Caco-2 (cell line): ENCODE measurements at regions not wholly inside any gene's neighbourhood (a gene's known extent, or its start where the extent isn't known, plus 50 kb on each side); places are given as distances from the start of the nearest gene placed in this dataset.

Source experiments
- BruUV-seq: library from RNA; stranded (reverse); fragments of 400-500 nt; replicated peaks from 2 replicates; lab custom pipeline; 2021; lab: Mats Ljungman, UMichigan
- CTCF ChIA-PET: fragments of 300-600 bp; sonication (Branson Sonifier 250); formaldehyde crosslinking; loops from one replicate; lab custom pipeline; 2022; ENCODE audit warnings: antibody characterized with exemption; lab: Charles Lee
- POLR2A ChIA-PET: fragments of 300-600 bp; sonication (Branson Sonifier 250); formaldehyde crosslinking; loops from one replicate; lab custom pipeline; 2022; ENCODE audit warnings: antibody characterized with exemption; lab: Charles Lee
- DNase-seq, 2 experiments: peaks; one replicate each; pipeline versions ENCODE4 v3.0.0 to v3.0.0-alpha.2; 2020 to 2022
- H3K27me3 ChIP-seq: replicated peaks from 2 replicates; pipeline ENCODE4 v1.6.0; 2011; ENCODE audit warnings: low read length; ENCODE audit not compliant: control insufficient read depth, insufficient read depth
- H3K36me3 ChIP-seq: 2 replicates; pipeline ENCODE4 v1.5.1; 2011; ENCODE audit warnings: low read length; ENCODE audit not compliant: control insufficient read depth, insufficient read depth
- H3K4me1 ChIP-seq: fragments of 250-450 bp; sonication (Bioruptor Pico); 2 replicates; pipeline ENCODE4 v1.5.1; 2020; ENCODE audit warnings: mild to moderate bottlenecking
- H3K4me3 ChIP-seq: 2 replicates; pipeline ENCODE4 v1.5.1; 2011; ENCODE audit warnings: low read depth, mild to moderate bottlenecking, control low read depth, low read length
- H3K9me3 ChIP-seq: fragments of 250-450 bp; sonication (Bioruptor Pico); 2 replicates; pipeline ENCODE4 v1.5.1; 2020; ENCODE audit warnings: mild to moderate bottlenecking, moderate library complexity
- H3K27ac Mint-ChIP-seq: one replicate; pipeline ENCODE4 v1.8.0; 2022; ENCODE audit warnings: mixed read lengths; ENCODE audit not compliant: unreplicated experiment
- H3K27me3 Mint-ChIP-seq: one replicate; pipeline ENCODE4 v1.8.0; 2022; ENCODE audit warnings: mixed read lengths; ENCODE audit not compliant: insufficient read depth, unreplicated experiment
- H3K36me3 Mint-ChIP-seq: one replicate; pipeline ENCODE4 v1.8.0; 2022; ENCODE audit warnings: mild to moderate bottlenecking, mixed read lengths; ENCODE audit not compliant: insufficient read depth, unreplicated experiment
- H3K4me1 Mint-ChIP-seq: one replicate; pipeline ENCODE4 v1.8.0; 2022; ENCODE audit warnings: low read depth, mixed read lengths; ENCODE audit not compliant: unreplicated experiment
- H3K4me3 Mint-ChIP-seq: one replicate; pipeline ENCODE4 v1.8.0; 2022; ENCODE audit warnings: mild to moderate bottlenecking, moderate library complexity, mixed read lengths; ENCODE audit not compliant: unreplicated experiment
- H3K9me3 Mint-ChIP-seq: one replicate; pipeline ENCODE4 v1.8.0; 2022; ENCODE audit warnings: mixed read lengths; ENCODE audit not compliant: unreplicated experiment
- intact Hi-C: fragments of 100-400 bp; cut with micrococcal nuclease; formaldehyde crosslinking; loops from one replicate; pipeline ENCODE4 v1.10.0; 2022; ENCODE audit not compliant: unreplicated experiment
- TF ChIP-seq, protein P1 (sequence below), 2 experiments: fragments of 200-600 bp in 1 of 2; IDR thresholded peaks; 1 replicate in 1 of 2; 2 replicates in 1 of 2; pipeline versions ENCODE4 v1.5.1 to v1.8.0; 2011 to 2022; ENCODE audit warnings: antibody characterized with exemption in 1 of 2, control low read depth in 1 of 2, inconsistent platforms in 1 of 2, low read depth in 1 of 2, low read length in 1 of 2, mild to moderate bottlenecking in 1 of 2, moderate library complexity in 1 of 2; ENCODE audit not compliant: insufficient read depth in 1 of 2, severe bottlenecking in 1 of 2, unreplicated experiment in 1 of 2

DNA sequence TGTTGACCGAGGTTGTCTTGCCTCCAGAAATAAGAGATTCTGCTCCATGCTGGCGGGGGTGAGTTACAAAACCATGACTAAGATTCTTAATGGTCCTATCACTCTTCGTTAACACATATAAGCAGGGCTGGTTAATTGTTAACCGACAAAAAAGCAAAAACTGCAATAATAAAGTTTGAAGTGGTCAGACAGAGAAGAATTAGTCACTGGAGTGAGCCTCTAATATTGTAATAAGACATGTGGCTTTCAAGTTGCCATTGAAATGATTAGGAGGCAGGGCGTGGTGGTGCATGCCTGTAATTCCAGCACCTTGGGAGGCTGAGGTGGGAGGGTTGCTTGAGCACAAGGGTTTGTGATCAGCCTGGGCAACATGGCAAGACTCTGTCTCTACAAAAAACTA is 78.4 kb upstream of the NR2F2 start:
- TF ChIP-seq, protein P1, sequence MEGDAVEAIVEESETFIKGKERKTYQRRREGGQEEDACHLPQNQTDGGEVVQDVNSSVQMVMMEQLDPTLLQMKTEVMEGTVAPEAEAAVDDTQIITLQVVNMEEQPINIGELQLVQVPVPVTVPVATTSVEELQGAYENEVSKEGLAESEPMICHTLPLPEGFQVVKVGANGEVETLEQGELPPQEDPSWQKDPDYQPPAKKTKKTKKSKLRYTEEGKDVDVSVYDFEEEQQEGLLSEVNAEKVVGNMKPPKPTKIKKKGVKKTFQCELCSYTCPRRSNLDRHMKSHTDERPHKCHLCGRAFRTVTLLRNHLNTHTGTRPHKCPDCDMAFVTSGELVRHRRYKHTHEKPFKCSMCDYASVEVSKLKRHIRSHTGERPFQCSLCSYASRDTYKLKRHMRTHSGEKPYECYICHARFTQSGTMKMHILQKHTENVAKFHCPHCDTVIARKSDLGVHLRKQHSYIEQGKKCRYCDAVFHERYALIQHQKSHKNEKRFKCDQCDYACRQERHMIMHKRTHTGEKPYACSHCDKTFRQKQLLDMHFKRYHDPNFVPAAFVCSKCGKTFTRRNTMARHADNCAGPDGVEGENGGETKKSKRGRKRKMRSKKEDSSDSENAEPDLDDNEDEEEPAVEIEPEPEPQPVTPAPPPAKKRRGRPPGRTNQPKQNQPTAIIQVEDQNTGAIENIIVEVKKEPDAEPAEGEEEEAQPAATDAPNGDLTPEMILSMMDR (IDR thresholded peaks at IDR 0.05; ENCODE audit: insufficient read depth in 1 of 2, low read depth in 1 of 2, low read length in 1 of 2, severe bottlenecking in 1 of 2, unreplicated experiment in 1 of 2), result no peak
- DNase-seq, result peak; percentile 34 to 78
- H3K36me3 ChIP-seq, result no peaks in the 10 kb centered on the region; the same call in 1 of the 2 replicates
- no peaks in the 10 kb centered on the region for H3K27me3 ChIP-seq
- H3K4me3 ChIP-seq, result no peak overlapping the region
- Mint-ChIP-seq H3K36me3 (peaks cover 11% of the 10 kb centered on the region), H3K4me3 (no peak overlapping the region), H3K27me3 (no peaks in the 10 kb centered on the region), H3K9me3 (peaks cover 15% of the 10 kb centered on the region), H3K27ac (peak overlapping the region; percentile 46), H3K4me1 (peaks cover 36% of the 10 kb centered on the region)
- CTCF ChIA-PET, result interaction anchor here (0.7 kb wide), 1 partner anchor 83 kb away, joined by 3 read pairs; no protein-coding TSS in a partner anchor
- intact Hi-C loops, result no loop called here
- H3K4me1 ChIP-seq, result peaks cover 45% of the 10 kb centered on the region
- no peaks in the 10 kb centered on the region for H3K9me3 ChIP-seq
- POLR2A ChIA-PET, result no interaction called here
- BruUV-seq, result no TSS peak

GRCh38 chr15:96253006-96253747 is 77.3 kb upstream of the NR2F2 start:
- H3K4me3 Mint-ChIP-seq, result no peak overlapping the region
- no peaks in the 10 kb centered on the region; the same call in 1 of the 2 replicates for H3K36me3 ChIP-seq
- no peaks in the 10 kb centered on the region for H3K9me3 ChIP-seq
- H3K36me3 Mint-ChIP-seq, result peaks cover 11% of the 10 kb centered on the region
- POLR2A ChIA-PET, result no interaction called here
- no peaks in the 10 kb centered on the region for H3K27me3 Mint-ChIP-seq
- peak overlapping the region; percentile 77 for H3K27ac Mint-ChIP-seq
- peaks cover 45% of the 10 kb centered on the region for H3K4me1 ChIP-seq
- no peak overlapping the region for H3K4me3 ChIP-seq
- TF ChIP-seq, protein P1 (IDR thresholded peaks at IDR 0.05; ENCODE audit: insufficient read depth in 1 of 2, low read depth in 1 of 2, low read length in 1 of 2, severe bottlenecking in 1 of 2, unreplicated experiment in 1 of 2), result no peak
- BruUV-seq, result no TSS peak
- no peaks in the 10 kb centered on the region for H3K27me3 ChIP-seq
- peaks cover 17% of the 10 kb centered on the region for H3K9me3 Mint-ChIP-seq
- intact Hi-C loops, result no loop called here
- peaks cover 37% of the 10 kb centered on the region for H3K4me1 Mint-ChIP-seq
- CTCF ChIA-PET, result no interaction called here
- DNase-seq, result no peak

DNA sequence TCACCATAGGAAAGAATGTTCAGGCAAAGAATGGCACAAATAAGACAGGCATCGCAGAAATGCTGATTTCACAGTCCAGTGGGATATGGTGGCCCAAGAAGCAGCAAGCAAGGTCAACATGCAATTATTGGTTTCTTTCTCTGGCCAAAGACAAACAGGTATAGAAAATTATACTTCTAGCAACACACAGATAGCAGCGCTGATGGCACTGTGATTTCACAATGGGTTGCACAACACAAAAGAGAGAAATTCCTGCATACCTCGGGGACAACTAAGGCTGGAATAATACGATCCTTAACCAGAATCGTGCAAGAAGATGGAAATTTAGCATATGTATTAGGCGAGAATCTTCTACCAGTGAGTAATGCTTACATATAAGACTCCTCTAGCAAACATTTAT is 76.3 kb upstream of the NR2F2 start:
- BruUV-seq, result no TSS peak
- Histone ChIP-seq H3K4me1 (peaks cover 49% of the 10 kb centered on the region), H3K9me3 (no peaks in the 10 kb centered on the region), H3K36me3 (no peaks in the 10 kb centered on the region; the same call in 1 of the 2 replicates), H3K4me3 (no peak overlapping the region), H3K27me3 (no peaks in the 10 kb centered on the region)
- peak; percentile 59 to 65 for DNase-seq
- Mint-ChIP-seq H3K4me3 (peak overlapping the region; percentile 43), H3K27ac (peak overlapping the region; percentile 77), H3K4me1 (peaks cover 44% of the 10 kb centered on the region), H3K9me3 (peaks cover 24% of the 10 kb centered on the region), H3K27me3 (no peaks in the 10 kb centered on the region), H3K36me3 (peaks cover 11% of the 10 kb centered on the region)
- TF ChIP-seq, protein P1 (IDR thresholded peaks at IDR 0.05; ENCODE audit: insufficient read depth in 1 of 2, low read depth in 1 of 2, low read length in 1 of 2, severe bottlenecking in 1 of 2, unreplicated experiment in 1 of 2), result no peak
- ChIA-PET POLR2A (no interaction called here), CTCF (no interaction called here)
- intact Hi-C loops, result loop anchor here (1.0 to 2.0 kb wide), 3 partner anchors 11 to 45 kb away; no protein-coding TSS in a partner anchor
